ENCODE measurements at regions not wholly inside any gene's neighbourhood (a gene's known extent, or its start where the extent isn't known, plus 50 kb on each side); places are given as distances from the start of the nearest gene placed in this dataset.
A peak's percentile ranks its signal among the peaks of the same experiment; 100 is the strongest.
"Not testable (repeated sequence)": the region's sequence is repeated elsewhere in the genome, so short reads cannot be mapped to it uniquely, and the experiment has no call there.

GRCh38 chr6:119879731-119880130 is 530.2 kb upstream of the MAN1A1 start:
- DNase-seq, result no peak

GRCh38 chr6:119874381-119874780 is 524.8 kb upstream of the MAN1A1 start:
- no peak for DNase-seq

GRCh38 chr6:119873107-119873506 is 523.5 kb upstream of the MAN1A1 start:
- no peak for DNase-seq

- DNase-seq, result no peak
These were observed 522.0 kb upstream of the MAN1A1 start for GRCh38 chr6:119871520-119871919.

GRCh38 chr6:119865466-119866350 is 516.1 kb upstream of the MAN1A1 start:
- DNase-seq, result no peak

- no peak for DNase-seq
These were observed 513.2 kb upstream of the MAN1A1 start for GRCh38 chr6:119862719-119863118.

- DNase-seq, result no peak
These were observed 509.3 kb upstream of the MAN1A1 start for GRCh38 chr6:119858901-119859300.

- no peak for DNase-seq
These were observed 506.6 kb upstream of the MAN1A1 start for GRCh38 chr6:119856136-119856535.

- peak; percentile 7 for DNase-seq
These were observed 499.1 kb upstream of the MAN1A1 start for GRCh38 chr6:119848696-119849095.

GRCh38 chr6:119845161-119845560 is 495.6 kb upstream of the MAN1A1 start:
- DNase-seq, result no peak

GRCh38 chr6:119844387-119844786 is 494.8 kb upstream of the MAN1A1 start:
- DNase-seq, result no peak

- DNase-seq, result no peak
These were observed 492.6 kb upstream of the MAN1A1 start for GRCh38 chr6:119842191-119842590.

GRCh38 chr6:119838043-119838442 is 488.5 kb upstream of the MAN1A1 start:
- no peak for DNase-seq

GRCh38 chr6:119834418-119834817 is 484.9 kb upstream of the MAN1A1 start:
- no peak for DNase-seq

GRCh38 chr6:119832411-119832810 is 482.9 kb upstream of the MAN1A1 start:
- no peak for DNase-seq

- DNase-seq, result no peak
These were observed 481.1 kb upstream of the MAN1A1 start for GRCh38 chr6:119830494-119831295.

- DNase-seq, result no peak
These were observed 480.5 kb upstream of the MAN1A1 start for GRCh38 chr6:119830069-119830468.

- not testable (repeated sequence) for DNase-seq
These were observed 479.9 kb upstream of the MAN1A1 start for GRCh38 chr6:119829499-119829898.

- no peak for DNase-seq
These were observed 479.4 kb upstream of the MAN1A1 start for GRCh38 chr6:119829006-119829405.

- no peak for DNase-seq
These were observed 471.8 kb upstream of the MAN1A1 start for GRCh38 chr6:119821380-119821779.

- no peak for DNase-seq
These were observed 469.3 kb upstream of the MAN1A1 start for GRCh38 chr6:119818876-119819275.

GRCh38 chr6:119814609-119815400 is 465.2 kb upstream of the MAN1A1 start:
- no peak for DNase-seq
